ENCODE measurements at regions not wholly inside any gene's neighbourhood (a gene's known extent, or its start where the extent isn't known, plus 50 kb on each side); places are given as distances from the start of the nearest gene placed in this dataset.

GRCh38 chr15:96827981-96828380 lies 497.5 kb downstream of the NR2F2 start:
- TF ChIP-seq CTCF (IDR thresholded peaks at IDR 0.05) (no peak), POLR2AphosphoS5 (IDR thresholded peaks at IDR 0.05) (no peak)

All from prostate gland (tissue), 2 donors.